GM21717 (cell line): ENCODE measurements at regions not wholly inside any gene's neighbourhood (a gene's known extent, or its start where the extent isn't known, plus 50 kb on each side); places are given as distances from the start of the nearest gene placed in this dataset.

Source experiments
- ATAC-seq: cut with Tn5 transposase; IDR thresholded peaks from one replicate; pipeline ENCODE4 v1.9.1; 2021; ENCODE audit warnings: mild to moderate bottlenecking, moderate library complexity; ENCODE audit not compliant: unreplicated experiment

DNA sequence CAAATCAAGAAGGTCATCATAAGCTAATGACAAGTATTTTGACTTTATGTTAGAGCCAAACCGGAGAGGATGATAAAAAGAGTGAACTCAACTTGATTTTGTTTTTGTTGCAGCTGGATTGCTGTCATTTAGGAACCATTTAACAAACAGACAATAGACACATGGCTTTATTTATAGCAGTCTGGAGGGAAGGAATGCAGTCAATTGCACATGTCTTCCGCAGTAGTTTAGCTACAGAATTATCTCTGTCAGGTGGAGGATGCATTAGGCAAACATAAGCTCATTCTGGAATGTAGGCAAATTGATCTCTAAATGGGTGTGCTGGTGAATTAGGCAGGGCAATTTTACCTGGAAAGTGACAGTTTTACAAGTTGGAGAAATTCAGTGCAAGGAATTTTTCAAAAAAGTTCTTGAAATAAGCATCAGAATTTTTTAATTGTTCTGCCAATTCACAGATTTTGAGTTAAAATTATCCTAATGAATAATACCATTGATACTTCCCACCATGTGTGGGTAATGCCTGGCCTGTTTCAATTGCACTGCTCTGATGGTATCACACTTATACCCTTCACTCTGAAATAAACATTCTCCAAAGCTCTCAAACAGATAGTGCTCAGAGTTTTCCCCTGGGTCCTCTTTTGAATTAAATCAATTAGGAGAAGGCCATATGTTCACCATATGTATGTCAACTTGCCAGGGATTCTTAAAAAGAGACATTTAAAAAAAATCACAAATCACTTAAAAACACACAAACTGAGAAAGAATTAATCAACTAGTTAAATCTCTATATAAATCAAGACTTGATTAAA lies 318.3 kb downstream of the NDFIP2 start:
- no peak for ATAC-seq

DNA sequence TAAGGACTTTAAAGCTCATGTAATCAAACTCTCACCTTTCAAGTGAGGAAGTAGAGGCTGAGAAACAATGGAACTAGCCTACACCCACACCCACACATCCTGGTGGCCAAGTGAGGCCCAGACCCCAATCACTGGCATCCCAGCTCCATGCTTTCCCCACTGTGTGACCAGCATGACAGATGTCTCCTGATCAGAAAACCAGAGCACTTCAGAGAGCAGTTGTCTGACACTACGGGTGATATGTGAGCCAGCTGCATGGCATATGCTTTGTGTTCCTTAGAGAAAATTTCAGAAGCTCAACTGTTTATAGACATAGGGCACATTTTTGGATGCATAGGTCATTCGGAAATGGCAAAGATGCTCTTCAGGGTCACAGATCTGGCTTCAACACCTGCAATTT lies 315.2 kb downstream of the NDFIP2 start:
- no peak for ATAC-seq

DNA sequence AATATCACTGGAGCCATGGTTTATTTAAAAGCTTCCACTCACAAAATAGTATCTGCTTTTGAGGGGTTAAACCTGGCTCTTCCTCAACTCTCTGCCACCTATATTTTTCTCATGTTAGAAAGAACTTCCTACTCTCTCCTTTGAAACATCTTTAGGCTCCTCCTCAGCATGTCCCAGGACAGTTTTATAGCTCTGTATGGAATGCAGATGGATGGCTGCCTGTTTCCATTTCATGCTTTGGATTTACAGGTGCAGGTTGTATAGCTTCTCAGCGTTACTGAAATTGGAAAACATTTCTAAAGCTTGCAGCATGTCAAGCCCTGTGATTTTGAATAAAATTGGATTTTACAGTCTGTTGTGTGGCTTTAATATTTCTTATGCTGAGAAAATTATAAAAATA lies 314.0 kb downstream of the NDFIP2 start:
- ATAC-seq = no peak

DNA sequence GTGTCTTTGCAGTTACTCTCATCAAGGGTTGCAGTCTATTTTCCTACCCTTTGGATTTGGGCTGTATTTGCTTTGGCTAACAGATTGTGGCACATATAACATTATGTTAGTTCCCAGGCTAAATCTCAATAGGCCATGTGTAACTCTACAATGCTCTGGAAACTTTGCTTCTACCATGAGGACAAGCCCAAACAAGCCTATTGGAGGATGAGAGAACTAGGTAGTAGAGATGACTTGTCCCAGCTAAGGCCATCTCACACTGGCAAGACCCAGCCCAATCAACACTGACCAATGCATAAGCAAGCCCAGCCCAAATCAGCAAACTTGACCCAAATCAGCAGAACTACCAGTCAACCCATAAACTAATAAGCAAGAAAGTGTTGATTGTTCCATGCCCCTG lies 311.8 kb downstream of the NDFIP2 start:
- ATAC-seq = no peak

DNA sequence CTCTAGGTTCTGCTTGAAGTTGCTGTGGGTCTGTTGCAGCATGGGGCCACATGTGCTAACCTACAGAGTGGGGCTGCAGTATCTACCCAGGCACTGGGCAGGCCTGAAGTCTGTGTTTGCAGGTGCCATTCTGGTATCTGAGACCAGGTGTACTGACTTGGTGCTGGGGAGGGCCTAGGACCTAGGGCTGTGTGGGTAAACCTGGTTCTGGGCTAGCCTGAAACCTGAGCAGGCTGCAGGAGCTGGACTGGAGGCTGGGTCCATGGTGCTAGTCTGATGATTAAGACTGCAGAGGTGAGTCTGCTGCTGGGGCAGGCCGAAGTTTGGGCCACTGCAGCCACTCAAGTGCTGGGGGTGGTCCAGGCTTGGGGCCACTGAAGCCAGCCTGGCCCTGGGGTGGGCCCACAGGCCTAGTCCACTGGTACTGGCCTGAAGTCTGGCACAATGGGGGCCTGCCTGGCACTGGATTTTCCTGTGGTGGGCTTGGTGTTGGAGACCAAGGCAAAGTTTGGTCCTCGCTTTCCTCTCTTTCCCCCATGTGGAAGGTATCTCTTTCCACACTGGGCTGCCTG lies 310.6 kb downstream of the NDFIP2 start:
- no peak for ATAC-seq

DNA sequence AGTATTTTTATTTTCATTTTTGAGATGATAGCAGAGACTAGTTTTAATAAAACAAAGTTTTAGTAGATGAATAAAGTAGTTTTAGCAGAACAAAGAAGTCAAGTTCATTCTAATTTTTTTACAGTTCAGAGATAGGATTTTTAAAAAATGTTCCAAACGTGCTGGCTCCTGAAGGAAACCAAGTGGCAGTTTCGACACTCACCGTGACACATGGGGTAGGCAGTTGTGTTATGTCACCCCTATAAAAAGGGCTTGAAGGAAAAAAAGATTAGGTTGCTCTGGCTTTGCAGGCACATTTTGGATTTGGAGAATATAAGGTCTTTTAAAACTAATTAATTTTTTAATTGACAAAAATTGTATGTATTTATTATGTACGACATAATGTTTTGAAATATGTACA lies 305.2 kb downstream of the NDFIP2 start:
- ATAC-seq = no peak

DNA sequence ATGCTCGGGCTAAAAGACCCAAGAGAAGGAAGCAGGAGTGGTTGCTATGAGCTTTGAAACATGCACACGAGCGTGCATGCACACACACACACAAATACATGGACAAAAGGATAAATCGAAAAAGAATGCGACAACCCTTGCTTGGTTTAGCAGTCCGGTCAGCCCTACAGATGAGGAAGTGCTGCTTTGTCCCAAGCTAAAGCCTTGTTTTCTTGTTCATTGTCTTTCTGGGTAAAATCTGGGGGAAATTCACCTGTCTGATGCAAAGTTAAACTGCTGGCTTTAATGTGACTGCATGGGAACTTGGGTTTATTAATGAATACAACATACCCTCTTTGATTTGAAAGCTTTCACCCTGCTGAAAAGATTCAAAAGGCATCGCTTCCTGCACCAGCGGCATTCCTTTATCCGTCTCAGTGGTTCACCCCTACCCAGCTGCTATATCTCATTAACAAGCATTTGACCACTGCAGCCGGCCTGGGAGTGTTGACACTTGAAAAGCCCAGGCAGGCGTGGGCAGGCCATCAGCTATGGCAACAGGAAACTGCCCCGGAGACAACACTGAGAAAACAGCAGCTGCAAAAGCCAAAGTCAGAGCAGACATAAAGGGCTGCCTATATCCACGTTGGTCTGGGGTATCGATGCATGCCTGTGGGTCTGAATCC lies 301.7 kb downstream of the NDFIP2 start:
- ATAC-seq = no peak

DNA sequence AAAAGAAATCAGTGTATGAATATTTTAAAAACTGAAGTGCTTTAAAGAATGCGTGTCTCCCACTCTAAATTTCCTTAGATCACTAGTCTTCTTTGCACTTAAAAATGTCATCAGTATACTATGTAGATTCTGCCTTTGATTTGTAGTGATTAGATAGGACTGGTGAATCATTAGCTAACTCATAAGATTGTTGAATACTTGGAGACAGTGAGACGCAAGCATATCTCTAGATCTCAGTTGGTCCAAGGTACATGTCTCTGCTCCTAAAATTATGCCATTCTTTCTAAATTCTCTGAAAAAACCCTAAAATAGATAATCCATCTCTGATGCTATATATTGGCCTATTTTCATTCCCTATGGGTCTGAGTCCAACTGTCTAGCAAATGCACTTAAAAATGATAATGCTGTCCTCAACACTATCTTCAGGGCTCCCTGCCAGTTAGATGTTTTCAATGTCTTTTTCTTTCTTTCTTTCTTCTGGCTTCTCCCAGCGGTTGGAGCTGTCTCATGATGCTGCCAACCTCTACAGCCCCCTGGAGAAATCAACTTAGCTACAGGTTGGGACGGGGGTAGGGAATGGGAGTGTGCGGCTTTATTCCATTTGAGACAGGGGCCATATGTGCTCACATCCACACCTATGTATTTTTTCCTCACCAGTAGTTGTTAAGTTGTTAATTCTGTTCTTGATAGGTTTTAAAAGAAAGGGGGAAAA lies 301.0 kb downstream of the NDFIP2 start:
- no peak for ATAC-seq

DNA sequence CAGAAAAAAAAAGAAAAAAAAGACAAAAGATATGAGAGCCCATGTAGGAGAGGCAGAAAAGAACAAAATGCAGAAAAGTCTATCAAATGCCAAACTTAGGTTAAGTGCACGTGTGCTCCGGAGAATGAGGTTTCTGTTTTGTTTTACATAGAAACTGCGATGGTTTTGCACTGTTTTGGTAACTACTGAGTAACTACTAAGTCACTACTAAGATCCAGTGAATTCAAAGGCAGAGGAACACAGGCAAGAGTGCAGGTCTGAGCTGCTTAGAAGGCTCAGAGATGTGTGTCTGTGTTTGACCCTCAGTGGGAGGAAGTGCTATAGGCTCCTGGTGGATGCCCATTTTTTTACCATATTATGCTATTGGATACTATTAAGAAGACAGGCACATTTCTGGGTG lies 299.3 kb downstream of the NDFIP2 start:
- no peak for ATAC-seq

DNA sequence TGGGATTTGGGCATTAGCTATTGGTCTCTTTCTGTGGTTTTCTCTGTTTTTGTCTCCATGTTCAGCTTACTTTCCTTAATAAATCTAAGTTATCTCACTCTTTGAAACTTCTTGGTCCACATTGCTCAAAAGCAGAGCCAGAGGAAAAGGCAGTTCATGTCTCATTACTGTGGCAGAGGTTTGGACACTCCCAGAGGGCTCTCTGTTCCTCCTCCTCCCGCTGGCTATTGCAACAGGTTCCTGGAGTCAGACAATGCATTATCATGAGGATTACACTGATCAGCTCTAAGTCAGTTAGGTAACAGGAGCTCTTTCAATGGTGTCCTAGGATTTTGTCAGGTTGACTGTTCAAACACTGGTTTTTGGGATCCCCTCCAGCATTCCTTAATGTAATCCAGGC lies 298.8 kb downstream of the NDFIP2 start:
- no peak for ATAC-seq

DNA sequence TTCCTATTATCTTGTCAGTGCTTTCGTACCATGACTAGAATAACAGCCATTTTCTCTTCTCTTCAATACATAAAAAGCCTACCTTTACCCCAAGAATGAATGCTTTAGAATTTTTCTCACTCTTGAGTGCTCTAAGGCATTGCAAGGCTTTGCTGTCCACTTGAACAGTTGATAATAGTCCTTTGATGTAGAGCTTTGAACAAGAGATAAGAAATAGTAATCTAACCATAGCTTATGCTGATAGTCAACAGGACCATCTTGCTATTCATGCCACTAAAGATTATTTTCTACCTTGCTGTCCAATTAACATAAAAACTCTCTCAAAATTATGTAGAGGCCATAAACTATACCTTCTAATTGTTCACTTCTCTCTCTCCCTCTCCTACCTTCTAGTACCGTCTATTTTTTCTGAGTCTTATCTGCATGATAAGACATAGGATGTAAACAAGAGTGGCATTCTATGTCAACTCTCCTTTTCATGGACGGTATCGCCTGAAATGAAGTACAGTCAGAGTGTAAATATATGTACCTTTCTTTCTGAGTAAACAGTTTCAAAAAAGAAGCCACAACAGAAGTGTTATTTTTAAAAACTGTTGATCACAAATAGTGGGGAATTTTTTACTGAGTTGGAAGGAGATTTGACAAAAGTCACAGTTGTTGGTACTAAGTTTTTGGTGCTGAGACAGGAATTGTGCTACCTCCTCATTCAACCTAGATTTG lies 297.9 kb downstream of the NDFIP2 start:
- peak; percentile 41 for ATAC-seq

DNA sequence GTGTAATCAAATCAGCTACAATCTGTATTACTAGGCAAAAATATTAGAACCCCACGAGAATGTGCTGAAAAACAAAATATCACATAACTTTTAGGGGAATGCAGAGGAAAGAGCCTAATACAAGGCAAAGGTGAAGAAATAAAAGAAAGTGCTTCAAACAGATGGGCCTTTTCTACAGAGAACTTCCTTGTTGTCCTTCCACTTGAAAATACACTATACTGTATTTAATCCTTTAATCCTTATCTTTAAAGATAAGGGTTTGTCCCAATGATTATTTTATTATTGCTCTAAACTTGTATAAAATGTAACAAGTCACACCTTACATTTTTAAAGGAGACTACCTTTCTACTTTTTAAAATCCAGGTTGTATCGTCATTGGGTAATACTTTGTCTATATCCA lies 296.5 kb downstream of the NDFIP2 start:
- ATAC-seq = no peak

DNA sequence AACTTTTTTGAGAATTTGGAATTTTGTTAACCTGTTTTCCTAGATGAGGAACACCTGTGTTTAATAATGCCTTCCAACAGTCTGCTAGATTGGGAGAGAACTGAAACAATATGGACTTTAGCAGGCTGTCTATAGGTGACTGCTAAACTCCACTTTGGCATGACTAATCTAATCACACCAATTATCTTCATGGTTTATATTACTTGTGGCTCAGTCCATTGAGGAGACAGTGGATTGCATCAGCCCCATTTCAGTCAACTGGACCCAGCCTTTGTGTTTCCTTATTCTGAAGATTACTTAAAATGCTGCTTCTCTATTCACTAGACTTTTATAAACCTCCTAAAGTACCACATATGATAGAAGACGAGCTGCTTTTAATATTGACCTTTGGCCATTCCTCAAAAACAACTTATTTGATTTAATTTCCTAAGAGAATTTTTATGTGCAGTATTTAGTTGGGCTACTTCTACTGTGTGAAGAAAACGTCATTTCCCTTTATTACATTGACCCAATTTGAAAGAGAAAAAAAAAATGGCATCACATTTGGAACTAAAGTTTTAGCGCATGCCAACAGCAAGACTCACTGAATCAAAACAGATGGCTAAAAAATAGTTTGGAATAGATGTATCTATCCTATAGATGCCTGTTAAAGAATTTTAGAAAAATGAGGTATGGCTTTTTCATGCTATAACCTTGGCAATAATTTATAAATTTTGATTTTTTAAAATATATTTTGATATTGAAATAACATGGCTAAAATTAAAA lies 295.8 kb downstream of the NDFIP2 start:
- no peak for ATAC-seq

DNA sequence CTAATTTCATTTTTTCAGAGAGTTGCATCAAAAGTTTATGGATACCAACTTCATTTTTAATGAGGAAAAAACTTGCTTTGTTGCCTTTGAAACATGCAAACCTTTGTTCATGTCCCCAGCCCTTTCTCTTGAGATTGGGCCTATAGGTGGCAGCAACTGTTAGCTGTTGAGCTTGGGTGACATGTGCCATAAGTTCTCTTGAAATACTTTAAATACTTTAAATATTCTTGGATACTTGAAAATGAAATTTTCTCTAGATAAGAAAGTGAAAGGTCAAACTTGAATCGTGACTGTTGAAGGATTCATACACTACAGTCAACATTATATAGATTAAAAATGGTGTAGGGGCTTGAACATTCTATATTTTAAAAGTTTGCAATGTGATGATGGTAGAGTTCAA lies 294.9 kb downstream of the NDFIP2 start:
- no peak for ATAC-seq

DNA sequence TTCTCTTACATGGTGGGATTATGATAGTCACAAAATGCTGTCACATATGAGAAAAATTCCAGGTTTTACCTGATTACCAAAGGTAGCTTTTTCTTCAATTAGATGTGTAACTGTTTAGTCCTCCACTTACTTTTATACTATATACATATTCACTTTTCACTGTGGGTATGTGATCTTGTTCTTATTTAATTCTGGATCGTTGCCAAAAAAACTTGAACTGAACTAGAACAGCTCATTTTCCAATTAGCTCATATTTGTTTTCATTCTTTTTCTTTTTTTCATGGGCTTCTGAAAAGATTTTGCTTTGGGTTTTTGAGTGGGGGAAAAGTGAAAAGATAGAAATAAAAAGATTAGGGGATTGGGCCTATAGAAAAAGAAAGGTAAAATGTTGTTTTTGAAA lies 291.9 kb downstream of the NDFIP2 start:
- no peak for ATAC-seq

DNA sequence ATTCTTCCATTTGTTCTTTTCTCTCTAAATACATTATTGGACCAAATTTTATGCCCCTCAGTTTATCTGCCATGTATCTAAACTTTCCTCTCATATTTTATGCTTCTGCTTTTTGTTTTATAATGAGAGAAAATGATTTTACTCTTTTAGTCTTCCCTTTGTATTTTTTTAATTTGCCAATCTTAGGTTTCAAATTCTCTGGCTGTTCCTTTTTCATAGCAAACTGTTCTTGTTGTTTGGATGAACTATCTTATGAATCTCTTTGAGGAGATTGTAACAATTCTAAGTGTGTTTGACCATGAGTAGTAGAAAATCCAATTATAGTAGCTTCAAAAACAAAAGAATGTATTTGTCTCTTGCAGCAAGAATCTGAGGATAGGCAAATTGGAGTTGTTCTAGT lies 290.5 kb downstream of the NDFIP2 start:
- ATAC-seq = no peak

DNA sequence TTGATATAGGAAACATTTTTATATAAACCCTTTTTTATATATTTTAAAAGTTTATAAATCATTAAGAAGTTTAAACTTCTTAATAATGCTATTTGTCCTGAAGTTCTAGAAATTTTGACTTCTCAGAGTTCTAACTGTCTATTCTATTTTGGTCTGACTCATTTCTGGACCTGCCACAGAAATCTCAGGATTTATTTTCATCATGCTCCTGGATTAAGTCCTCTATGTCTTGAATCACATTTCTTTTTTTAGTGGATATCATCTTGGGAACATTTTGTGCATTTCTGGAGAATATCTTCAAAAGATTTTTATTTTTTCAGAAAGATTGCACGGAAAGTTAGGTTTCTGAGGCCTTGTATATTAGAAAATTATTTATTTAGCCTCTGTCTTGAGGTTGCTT lies 289.1 kb downstream of the NDFIP2 start:
- ATAC-seq = no peak

DNA sequence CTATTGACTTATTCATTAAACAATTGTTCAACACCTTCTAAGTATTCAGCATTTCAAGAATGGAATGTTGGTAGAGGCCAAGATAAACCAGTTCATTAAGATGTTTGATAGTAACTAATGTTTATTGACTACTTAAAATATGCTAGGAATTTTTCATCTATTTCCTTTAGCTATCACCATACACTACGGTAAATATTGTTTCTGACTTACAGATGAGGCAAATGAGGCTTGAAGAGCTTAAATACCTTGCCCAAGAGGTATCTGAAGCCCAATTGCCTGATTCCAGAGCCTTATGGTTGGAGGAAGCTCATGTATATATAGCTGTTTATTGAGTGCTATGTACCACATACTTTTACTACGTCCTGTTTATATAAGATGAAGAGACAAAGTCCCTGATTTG lies 286.2 kb downstream of the NDFIP2 start:
- ATAC-seq = no peak

DNA sequence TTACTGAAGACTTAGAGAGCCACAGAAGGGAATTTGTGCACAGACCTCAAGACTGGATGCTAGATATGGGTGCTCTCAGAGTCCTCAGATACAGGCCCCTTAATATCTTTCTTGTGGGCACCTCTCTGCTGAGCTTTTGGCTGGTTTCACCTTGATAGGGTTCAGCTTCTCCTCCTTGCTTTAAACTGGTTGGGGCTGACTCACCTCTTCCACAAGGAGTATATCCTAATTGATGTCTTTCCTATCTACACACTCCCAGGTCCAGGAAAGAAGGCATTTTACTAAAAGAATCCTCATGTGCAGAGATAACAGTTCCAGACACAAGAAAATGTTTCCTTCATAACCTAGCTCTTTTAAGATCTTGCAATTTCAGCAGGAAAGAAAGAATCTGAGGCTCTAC lies 284.4 kb downstream of the NDFIP2 start:
- no peak for ATAC-seq

DNA sequence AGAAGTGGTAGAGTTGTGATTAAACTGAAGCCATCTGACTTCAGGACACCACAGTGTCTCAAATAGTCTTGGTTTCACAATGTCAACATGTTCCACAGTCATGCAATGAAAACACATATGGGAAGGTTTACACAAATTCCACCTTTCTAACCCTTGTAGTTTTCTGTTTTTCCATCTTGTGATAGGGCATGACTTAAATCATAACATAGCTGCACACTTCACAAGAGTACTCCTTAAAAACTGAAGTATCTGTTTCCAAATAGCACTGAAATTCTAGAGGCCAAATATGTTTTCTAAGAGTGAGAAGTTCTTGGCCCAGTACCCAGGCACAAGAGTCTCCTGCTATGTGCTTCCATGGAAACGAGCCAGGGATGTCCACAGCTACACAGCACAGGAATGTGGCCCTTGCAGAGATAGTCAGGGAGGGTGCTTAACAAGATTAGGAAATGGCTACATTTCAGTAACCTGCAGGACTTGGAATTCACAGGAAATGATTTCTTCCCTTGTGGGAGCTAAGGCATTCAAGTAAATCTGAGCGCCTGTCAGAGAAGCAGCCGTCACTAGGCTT lies 269.1 kb downstream of the NDFIP2 start:
- ATAC-seq = no peak
